ENCODE measurements at regions not wholly inside any gene's neighbourhood (a gene's known extent, or its start where the extent isn't known, plus 50 kb on each side); places are given as distances from the start of the nearest gene placed in this dataset.
"Not testable (repeated sequence)": the region's sequence is repeated elsewhere in the genome, so short reads cannot be mapped to it uniquely, and the experiment has no call there.

DNA sequence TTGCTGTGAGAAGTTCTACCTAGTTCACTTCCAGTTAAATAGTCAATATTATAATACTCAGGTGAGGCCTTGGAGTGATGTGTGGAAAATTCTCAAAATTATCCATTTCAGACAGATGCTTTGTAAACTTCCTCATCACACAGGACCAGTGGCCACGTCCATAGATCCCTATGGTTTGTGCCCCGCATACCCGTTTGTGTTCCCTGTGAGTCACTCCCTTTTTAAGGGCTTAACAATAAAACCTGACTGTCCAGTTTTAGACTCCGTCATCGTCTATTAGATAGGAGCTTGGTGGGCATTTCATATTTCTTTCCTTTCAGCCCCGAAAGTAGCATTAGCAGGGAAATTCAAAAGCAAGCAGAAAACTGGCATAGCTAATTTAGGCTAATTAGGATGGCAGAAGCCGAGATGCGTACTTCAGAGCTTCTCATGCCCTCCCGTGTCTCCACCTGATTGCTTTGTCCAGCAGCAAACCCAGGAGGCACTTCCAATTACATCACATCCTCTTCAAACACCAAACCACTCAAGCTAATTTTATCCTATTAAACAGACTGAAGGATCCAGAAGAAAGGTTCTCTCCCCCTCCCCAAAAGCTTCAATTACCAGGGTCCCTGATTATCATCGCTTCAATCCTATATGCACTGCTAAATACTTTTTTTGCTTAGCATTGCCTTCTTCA lies 186.6 kb upstream of the OTX2 start:
- no peak for DNase-seq (ENCODE audit: low read depth)

- no peak for DNase-seq (ENCODE audit: low read depth)
Observed at GRCh38 chr14:56995010-56995409, 184.7 kb upstream of the OTX2 start.

DNA sequence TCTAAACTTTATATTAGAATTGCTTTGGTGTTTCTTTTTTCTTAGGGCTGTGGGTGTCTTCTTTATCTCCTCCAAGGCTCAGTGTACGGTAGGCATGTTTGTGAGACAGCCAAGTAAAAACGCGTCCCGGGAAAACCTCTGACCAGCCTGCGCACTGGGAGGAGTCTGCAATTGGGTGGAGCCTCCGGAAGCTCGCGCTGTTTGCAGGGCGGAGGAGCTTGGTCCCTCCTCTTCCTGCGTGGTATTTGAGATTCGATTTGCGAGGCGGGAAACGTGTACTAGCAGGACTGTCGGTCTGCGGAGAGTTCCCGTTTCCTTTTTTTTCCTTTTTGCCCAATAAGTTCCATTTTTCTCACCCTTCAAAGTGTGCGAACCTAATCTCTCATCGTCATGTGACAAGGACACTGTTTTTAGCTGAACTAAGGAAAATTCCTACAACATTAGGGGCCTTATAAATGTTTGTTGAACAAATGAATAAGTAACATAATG lies 182.1 kb upstream of the OTX2 start:
- no peak for DNase-seq (ENCODE audit: low read depth)

GRCh38 chr14:56990991-56991627 lies 180.8 kb upstream of the OTX2 start:
- not testable (repeated sequence) for DNase-seq (ENCODE audit: low read depth)

DNA sequence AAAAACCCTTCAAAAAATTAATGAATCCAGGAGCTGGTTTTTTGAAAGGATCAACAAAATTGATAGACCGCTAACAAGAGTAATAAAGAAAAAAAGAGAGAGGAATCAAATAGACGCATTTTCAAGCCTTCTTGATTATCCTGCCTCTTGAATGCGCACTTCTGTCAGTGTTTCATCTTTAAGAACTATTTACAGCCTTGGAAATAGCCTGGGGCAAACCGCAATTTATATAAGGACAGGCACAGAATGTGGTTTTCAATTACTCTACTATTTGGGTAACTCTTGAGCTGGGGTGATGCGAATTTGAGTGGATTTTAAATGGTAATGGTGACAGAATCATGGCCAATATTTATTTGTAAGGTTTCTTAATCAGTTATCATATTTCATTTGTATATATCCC lies 179.1 kb upstream of the OTX2 start:
- no peak for DNase-seq (ENCODE audit: low read depth)

GRCh38 chr14:56979936-56980335 lies 169.7 kb upstream of the OTX2 start:
- no peak for DNase-seq (ENCODE audit: low read depth)

DNA sequence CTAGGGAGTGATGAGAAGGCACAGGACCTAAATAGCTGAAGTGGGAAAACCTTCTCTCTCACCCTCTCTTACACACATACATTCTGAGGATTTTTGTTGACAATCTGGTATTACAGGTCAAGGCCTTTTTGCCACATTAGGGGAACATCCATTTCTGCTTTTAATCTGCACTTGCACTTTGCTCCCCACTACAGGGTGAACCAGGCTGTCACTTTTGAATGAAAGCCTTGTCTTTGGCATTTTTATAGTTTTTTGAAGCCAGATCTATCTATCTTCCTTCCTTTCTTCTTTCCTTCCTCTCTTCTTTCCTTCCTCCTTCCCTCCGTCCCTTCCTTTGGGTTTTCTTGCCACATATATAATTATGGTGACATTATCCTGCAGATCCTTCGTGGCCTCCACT lies 165.9 kb upstream of the OTX2 start:
- DNase-seq (ENCODE audit: low read depth): no peak

DNA sequence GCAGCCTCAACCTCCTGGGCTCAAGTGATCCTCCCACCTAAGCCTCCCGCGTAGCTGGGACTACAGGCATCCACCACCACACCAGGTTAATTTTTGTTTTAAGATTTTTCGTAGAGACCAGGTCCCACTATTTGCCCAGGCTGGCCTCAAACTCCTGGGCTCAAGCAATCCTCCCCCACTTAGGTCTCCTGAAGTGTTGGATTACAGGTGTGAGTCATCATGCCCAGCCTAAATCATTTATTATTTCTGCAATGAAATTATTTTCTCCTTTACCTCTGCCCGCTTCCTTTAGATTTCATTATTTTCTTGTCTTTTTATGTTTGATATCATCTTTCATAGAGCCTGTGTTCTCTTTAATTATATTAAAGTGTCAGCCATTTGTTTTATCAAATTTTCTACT lies 165.2 kb upstream of the OTX2 start:
- DNase-seq (ENCODE audit: low read depth): no peak

DNA sequence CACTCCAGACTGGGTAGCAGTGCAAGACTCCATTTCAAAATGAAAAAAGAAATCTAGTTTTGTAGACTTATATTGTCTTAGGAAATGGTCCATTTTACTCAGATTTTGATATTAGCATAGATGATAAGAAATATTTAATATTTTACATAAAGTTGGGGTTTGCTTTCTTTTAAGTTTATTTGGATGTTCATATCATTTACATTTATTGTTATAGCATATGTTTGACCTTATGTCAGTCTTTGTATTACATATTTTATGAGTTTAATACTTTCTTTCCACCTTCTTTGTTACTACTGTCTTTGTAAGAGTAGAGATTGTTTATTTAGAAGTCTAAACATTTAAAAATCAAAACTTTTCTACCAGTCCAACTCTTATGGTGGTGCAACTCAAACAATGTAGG lies 162.7 kb upstream of the OTX2 start:
- DNase-seq (ENCODE audit: low read depth): no peak

GRCh38 chr14:56964895-56965294 lies 154.6 kb upstream of the OTX2 start:
- DNase-seq (ENCODE audit: low read depth): no peak

DNA sequence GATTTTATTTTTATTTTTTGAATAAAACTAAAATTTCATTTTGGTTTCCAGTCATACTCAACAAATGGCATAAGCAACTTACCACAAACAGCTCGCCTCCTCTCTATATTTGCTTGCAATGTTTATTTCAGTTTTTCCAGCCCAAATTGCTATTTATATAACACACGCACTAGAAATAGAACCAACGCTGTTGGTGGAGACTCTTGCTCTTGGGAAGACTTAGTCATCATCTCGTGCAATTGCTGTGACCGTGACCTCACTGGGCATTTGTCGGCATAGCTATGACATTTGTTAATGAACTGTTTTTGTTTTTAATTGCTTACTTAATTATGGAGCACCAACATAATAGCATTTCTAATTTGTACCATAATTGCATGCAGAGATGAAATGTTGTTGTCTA lies 153.1 kb upstream of the OTX2 start:
- DNase-seq (ENCODE audit: low read depth): no peak

DNA sequence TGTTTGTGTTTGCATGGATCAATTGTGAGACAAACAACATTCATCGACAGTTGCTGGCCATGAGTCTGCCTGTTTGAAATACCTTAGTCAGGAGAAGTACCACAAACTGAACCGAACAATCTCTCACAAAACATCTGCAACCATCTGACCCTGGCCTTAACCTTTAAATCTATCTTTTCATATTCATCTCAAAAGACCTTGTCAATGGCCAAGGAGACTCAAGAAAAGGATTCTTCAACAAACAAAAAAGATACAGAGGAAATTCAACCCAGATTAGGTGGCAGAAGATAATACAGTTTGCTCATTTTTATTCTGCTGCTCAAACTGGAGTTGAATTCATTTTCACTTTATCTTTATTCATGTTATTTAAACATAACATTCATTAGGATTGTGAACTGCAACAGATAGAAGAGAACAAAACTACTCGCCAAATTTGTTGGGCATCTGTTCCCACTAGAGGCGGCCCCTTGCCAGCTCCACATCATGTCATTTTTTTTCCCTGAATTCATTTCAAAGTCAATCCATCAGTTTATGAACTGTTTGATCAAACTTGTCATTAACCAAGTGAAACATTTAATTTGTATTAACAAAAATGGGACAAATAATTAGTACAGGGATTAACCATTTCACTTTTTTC lies 152.3 kb upstream of the OTX2 start:
- DNase-seq (ENCODE audit: low read depth): no peak

- no peak for DNase-seq (ENCODE audit: low read depth)
Observed at GRCh38 chr14:56959869-56960268, 149.6 kb upstream of the OTX2 start.

DNA sequence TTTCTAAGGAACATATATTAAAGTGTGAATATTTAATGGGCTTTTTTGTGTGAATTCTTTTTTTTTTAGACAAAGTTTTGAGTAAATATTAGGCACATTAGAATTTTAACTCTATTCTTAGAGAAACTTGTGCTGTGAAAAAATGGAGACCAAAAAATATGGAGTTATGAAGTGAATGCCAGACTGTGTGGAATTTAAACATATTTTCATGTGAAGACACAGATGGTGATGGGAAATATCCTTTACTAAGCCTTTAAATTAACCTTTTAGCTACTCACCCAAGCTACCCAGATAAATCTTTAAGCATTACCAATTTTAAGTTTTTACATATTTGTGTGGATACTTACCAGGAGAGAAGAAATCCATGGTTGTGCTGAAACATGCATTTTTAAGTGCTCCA lies 148.8 kb upstream of the OTX2 start:
- DNase-seq (ENCODE audit: low read depth): no peak

GRCh38 chr14:56956182-56956581 lies 145.9 kb upstream of the OTX2 start:
- no peak for DNase-seq (ENCODE audit: low read depth)

DNA sequence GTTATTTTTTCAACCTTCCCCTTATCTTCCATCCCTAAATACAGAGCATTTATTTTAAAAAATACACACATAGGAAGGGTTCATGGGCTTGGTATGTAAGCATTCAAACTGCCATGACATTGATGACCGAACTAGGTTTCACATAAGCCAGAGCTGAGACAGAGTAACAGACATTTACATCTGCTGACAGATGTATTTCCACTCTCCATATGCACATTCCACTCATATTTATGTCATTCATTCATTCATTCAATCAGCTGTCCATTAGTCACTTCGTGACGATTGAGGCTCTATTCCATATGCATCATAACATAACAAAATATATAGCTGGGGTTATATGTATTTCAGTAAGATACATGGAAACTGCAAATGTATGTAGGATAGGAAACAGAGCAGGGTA lies 145.5 kb upstream of the OTX2 start:
- no peak for DNase-seq (ENCODE audit: low read depth)

GRCh38 chr14:56953884-56954283 lies 143.6 kb upstream of the OTX2 start:
- no peak for DNase-seq (ENCODE audit: low read depth)

DNA sequence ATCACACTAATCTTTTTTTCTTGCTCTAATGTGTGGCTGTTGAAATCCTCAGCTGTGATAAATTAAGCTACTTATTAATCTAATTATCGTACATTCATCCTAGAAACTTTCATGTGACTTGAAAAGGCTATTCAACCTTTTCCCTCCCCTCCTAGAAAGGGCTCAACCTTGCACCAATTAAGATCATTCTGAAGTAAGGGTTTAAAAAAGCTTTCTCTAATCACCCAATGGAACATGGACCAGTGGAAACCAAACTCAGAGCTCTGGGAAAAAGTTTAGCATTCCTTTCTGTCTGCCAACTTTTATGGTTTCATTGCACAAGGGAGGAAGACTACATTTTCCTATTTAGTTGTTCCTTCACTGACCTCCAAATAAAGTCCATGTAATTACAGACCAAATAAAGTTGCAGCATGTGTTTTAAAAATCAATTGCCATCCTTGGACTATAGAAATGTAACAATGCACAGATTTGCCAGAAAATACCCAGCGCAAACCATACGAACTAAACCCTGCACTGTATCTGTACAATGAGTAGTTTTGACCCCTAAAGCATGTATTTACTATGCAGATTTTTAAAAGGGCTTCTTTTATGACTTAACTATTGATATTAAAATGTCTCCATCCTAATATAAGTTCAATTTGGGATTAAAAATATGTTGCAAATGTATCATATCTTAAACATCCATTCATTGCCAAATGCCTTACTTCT lies 142.6 kb upstream of the OTX2 start:
- no peak for DNase-seq (ENCODE audit: low read depth)

DNA sequence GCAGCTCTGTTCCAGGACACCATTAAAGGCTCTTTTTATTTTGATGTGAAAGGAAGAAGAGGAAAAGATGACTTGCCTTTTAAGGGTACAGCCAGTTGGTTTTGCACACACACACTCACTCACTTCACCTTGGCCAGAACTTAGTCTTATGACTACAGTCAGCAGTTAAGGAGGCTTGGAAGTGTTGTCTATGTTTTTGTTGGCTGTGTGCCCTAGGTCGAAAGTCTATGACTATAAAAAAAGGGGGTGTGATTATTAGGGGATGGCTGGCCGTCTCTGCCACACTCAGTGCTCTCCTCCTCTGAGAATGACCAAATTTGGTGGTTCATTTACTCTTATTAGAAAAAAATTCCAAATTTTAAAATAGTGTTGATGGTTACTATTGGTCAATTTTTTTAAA lies 139.5 kb upstream of the OTX2 start:
- no peak for DNase-seq (ENCODE audit: low read depth)

- DNase-seq (ENCODE audit: low read depth): no peak
Observed at GRCh38 chr14:56945291-56945690, 135.0 kb upstream of the OTX2 start.

GRCh38 chr14:56944397-56944796 lies 134.1 kb upstream of the OTX2 start:
- no peak for DNase-seq (ENCODE audit: low read depth)

DNA sequence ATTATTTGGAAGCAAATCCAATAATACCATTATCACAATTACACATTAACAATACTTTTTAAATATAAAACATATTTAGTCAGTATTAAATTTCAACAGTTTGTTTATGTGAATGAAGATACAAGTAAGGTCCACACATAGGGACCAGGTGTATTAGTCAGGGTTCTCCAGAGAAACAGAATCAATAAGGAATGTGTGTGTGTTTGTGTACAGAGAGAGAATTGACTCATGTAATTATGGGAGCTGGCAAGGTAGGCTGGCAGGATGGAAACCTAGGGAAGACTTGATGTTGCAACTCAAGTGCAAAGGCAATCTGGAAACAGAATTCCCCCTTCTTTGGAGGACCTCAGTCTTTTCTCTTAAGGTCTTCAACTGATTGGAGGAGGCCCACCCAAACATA lies 123.2 kb upstream of the OTX2 start:
- DNase-seq (ENCODE audit: low read depth): no peak
